Brain microvascular endothelial cell (primary cell): ENCODE measurements at regions not wholly inside any gene's neighbourhood (a gene's known extent, or its start where the extent isn't known, plus 50 kb on each side); places are given as distances from the start of the nearest gene placed in this dataset.
"Not testable (repeated sequence)": the region's sequence is repeated elsewhere in the genome, so short reads cannot be mapped to it uniquely, and the experiment has no call there.

Experiments used
- DNase-seq: peaks from one replicate; pipeline ENCODE4 v3.0.0-alpha.2; 2020
- H3K27ac ChIP-seq: fragments of 250-450 bp; sonication (Bioruptor Pico); 2 replicates; pipeline ENCODE4 v1.5.1; 2020; ENCODE audit warnings: mild to moderate bottlenecking, moderate library complexity
- H3K27me3 ChIP-seq: fragments of 250-450 bp; sonication (Bioruptor Pico); replicated peaks from 2 replicates; pipeline ENCODE4 v1.5.1; 2020; ENCODE audit warnings: mild to moderate bottlenecking
- H3K36me3 ChIP-seq: fragments of 250-450 bp; sonication (Bioruptor Pico); replicated peaks from 2 replicates; pipeline ENCODE4 v1.5.1; 2020; ENCODE audit warnings: mild to moderate bottlenecking
- H3K4me3 ChIP-seq: 2 replicates; pipeline ENCODE4 v1.5.1; 2011; ENCODE audit warnings: low read depth, mild to moderate bottlenecking, control low read depth, low read length, moderate library complexity
- in situ Hi-C: cut with HindIII; loops from 2 replicates; pipeline ENCODE4 v1.10.0; 2017; ENCODE audit warnings: low sequenced_read_pairs, low pct_ligation_motif_present
- TF ChIP-seq, protein P1 (sequence below): IDR thresholded peaks from 2 replicates; pipeline ENCODE4 v1.5.1; 2011; ENCODE audit warnings: low read depth, mild to moderate bottlenecking, moderate library complexity, low read length, control low read depth, inconsistent platforms; ENCODE audit errors: missing control alignments

DNA sequence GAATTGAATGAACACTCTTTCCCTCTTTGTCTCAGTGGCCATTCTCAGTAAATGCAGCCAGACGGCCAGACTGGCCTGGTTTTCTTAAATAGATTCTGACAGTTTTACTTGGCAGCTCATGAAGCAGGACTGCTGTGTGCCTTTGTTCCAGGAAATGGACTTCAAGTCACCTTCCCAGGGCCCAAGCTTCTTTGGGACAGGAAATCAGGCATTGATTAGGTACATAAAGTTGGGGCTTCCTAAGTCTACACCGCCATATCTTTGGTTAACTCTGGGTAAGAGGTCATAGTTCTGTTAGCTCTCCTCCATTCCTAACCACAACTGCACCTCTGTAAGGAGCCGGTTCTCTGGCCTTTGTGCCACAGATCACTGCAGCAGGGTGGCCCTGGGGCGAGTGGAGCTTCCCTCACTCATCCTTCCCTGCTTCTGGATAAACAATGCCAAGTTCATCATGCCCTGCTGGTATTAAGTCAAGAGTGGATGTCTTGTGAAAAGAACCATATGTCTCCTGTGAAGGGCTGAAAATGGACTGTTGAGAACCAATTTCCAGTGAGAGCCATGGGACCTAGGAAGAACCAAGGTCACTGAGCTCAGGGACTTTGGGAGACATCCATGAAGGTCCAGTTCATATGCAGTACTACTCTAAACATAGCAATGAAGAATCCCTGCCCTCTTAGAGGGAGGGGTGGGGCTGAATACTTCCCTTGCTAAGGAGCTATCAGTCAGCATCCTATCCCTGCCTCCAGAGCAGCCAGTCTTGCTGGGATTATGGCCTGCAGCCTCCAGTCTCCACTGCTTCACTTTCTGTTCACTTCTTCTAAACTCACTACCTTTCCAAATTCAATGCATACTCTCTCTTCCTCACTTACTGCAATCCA, 122.6 kb upstream of the XPO1 start:
- Histone ChIP-seq H3K4me3 (no peak overlapping the region), H3K27me3 (no peaks in the 10 kb centered on the region), H3K27ac (no peak overlapping the region), H3K36me3 (no peaks in the 10 kb centered on the region)
- in situ Hi-C loops, result no loop called here
- TF ChIP-seq, protein P1, sequence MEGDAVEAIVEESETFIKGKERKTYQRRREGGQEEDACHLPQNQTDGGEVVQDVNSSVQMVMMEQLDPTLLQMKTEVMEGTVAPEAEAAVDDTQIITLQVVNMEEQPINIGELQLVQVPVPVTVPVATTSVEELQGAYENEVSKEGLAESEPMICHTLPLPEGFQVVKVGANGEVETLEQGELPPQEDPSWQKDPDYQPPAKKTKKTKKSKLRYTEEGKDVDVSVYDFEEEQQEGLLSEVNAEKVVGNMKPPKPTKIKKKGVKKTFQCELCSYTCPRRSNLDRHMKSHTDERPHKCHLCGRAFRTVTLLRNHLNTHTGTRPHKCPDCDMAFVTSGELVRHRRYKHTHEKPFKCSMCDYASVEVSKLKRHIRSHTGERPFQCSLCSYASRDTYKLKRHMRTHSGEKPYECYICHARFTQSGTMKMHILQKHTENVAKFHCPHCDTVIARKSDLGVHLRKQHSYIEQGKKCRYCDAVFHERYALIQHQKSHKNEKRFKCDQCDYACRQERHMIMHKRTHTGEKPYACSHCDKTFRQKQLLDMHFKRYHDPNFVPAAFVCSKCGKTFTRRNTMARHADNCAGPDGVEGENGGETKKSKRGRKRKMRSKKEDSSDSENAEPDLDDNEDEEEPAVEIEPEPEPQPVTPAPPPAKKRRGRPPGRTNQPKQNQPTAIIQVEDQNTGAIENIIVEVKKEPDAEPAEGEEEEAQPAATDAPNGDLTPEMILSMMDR, result no peak
- peak; percentile 16 for DNase-seq

GRCh38 chr2:61658841-61659780, 121.0 kb upstream of the XPO1 start:
- no peak overlapping the region for H3K27ac ChIP-seq
- peak; percentile 53 for DNase-seq
- no peak overlapping the region for H3K4me3 ChIP-seq
- in situ Hi-C loops, result no loop called here
- no peaks in the 10 kb centered on the region for H3K36me3 ChIP-seq
- TF ChIP-seq, protein P1, result peak; percentile 69
- no peaks in the 10 kb centered on the region for H3K27me3 ChIP-seq

DNA sequence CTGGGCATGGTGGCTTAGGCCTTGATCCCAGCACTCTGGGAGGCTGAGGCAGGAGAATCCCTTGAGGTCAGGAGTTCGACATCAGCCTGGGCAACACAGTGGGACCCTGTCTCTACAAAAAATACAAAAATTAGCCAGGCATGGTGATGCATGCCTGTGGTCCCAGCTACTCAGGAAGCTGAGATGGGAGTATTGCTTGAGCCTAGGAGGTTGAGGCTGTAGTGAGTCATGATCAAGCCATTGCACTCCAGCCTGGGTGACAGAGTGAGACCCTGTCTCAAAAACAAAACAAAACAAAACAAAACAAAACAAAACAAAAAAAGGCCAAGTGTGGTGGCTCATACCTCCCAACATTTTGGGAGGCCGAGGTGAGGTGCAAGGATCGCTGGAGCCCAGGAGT, 111.8 kb upstream of the XPO1 start:
- H3K4me3 ChIP-seq, H3K27me3 ChIP-seq, in situ Hi-C loops, H3K27ac ChIP-seq, H3K36me3 ChIP-seq: not testable (repeated sequence)
- peak; percentile 62 for DNase-seq

DNA sequence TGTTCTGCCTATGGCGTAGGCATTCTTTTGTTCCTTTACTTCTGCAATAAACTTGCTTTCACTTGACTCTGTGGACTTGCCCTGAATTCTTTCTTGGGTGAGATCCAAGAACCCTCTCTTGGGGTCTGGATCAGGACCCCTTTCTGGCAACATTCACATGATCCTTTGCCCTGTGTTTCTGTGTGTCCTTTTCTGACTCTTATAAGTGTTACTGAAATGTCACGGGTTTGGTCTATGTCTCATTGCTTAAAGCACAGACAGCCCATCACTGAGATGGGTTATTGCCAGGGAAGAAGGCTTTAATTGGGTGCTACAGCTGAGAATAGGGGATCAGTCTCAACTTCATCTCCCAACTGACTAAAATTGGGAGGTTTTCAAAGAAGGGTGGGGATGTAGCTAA, 110.9 kb upstream of the XPO1 start:
- Histone ChIP-seq H3K4me3 (no peak overlapping the region), H3K27ac (no peak overlapping the region), H3K27me3 (no peaks in the 10 kb centered on the region), H3K36me3 (no peaks in the 10 kb centered on the region)
- in situ Hi-C loops, result no loop called here
- DNase-seq, result no peak
- TF ChIP-seq, protein P1, result no peak

DNA sequence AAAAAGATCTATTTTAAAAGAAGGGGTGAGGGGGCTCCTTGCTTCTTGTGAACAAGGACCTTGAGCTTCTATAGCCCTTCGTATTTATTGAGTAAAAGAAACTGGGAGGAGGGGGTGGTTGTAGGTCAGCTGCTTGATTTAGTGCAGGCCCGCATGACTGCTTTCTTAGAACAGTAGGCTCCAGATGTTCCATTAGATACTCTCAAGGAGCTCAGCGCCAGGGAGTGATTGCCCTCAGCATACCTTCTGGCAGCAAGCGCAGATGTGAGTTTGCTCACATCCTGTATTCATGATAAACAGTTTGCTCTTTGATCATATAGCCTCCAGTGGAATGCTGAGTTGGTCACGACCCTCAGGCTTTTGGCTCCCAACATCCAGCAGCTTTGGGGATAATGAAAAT, 108.9 kb upstream of the XPO1 start:
- H3K4me3 ChIP-seq, result no peak overlapping the region
- H3K27me3 ChIP-seq, result no peaks in the 10 kb centered on the region
- in situ Hi-C loops, result no loop called here
- no peaks in the 10 kb centered on the region for H3K36me3 ChIP-seq
- H3K27ac ChIP-seq, result peak overlapping the region; percentile 76
- TF ChIP-seq, protein P1, result no peak
- DNase-seq, result peak; percentile 25

GRCh38 chr2:61645911-61646310, 107.8 kb upstream of the XPO1 start:
- peak; percentile 82 for DNase-seq
- Histone ChIP-seq H3K36me3 (no peaks in the 10 kb centered on the region), H3K27ac (peak overlapping the region; percentile 76), H3K4me3 (no peak overlapping the region), H3K27me3 (no peaks in the 10 kb centered on the region)
- in situ Hi-C loops, result no loop called here
- TF ChIP-seq, protein P1, result no peak

DNA sequence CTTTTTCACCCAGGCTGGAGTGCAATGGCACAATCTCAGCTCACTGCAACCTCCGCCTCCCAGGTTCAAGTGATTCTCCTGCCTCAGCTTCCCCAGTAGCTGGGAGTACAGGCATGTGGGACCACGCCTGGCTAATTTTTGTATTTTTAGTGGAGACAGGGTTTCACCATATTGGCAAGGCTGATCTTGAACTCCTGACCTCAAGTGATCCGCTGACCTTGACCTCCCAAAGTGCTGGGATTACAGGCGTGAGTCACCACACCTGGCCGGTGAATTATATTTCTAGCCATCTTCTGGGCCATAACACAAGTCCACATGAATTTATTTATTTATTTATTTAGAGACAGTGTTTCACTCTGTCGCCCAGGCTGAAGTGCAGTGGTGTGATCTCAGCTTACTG, 105.0 kb upstream of the XPO1 start:
- DNase-seq, H3K27ac ChIP-seq, in situ Hi-C loops, H3K4me3 ChIP-seq, H3K27me3 ChIP-seq, H3K36me3 ChIP-seq: not testable (repeated sequence)
